MG63 (cell line): ENCODE measurements at regions not wholly inside any gene's neighbourhood (a gene's known extent, or its start where the extent isn't known, plus 50 kb on each side); places are given as distances from the start of the nearest gene placed in this dataset.
A peak's percentile ranks its signal among the peaks of the same experiment; 100 is the strongest.

Experiments
- DNase-seq: peaks from one replicate; pipeline ENCODE4 v3.0.0-alpha.2; 2020
- H3K27me3 ChIP-seq: fragments of 250-450 bp; sonication (Bioruptor Pico); 2 replicates; pipeline ENCODE4 v1.5.1; 2020; ENCODE audit warnings: mild to moderate bottlenecking, moderate library complexity
- H3K36me3 ChIP-seq: fragments of 250-450 bp; sonication (Bioruptor Pico); 2 replicates; pipeline ENCODE4 v1.5.1; 2020; ENCODE audit warnings: mild to moderate bottlenecking, moderate library complexity
- H3K4me3 ChIP-seq: fragments of 250-450 bp; sonication (Bioruptor Pico); 2 replicates; pipeline ENCODE4 v1.5.1; 2020; ENCODE audit warnings: mild to moderate bottlenecking, moderate library complexity
- H3K9me3 ChIP-seq: fragments of 250-450 bp; sonication (Bioruptor Pico); 2 replicates; pipeline ENCODE4 v1.5.1; 2020; ENCODE audit warnings: mild to moderate bottlenecking, moderate library complexity

- Histone ChIP-seq H3K27me3 (no peaks in the 10 kb centered on the region), H3K9me3 (no peaks in the 10 kb centered on the region), H3K36me3 (no peaks in the 10 kb centered on the region), H3K4me3 (no peak overlapping the region)
- DNase-seq, result no peak
Observed at GRCh38 chr4:3818371-3818770, 52.2 kb downstream of the ADRA2C start.

- Histone ChIP-seq H3K9me3 (no peaks in the 10 kb centered on the region), H3K36me3 (no peaks in the 10 kb centered on the region), H3K27me3 (no peaks in the 10 kb centered on the region), H3K4me3 (no peak overlapping the region)
- DNase-seq, result no peak
Observed at GRCh38 chr4:3819210-3819919, 53.2 kb downstream of the ADRA2C start.

- Histone ChIP-seq H3K27me3 (no peaks in the 10 kb centered on the region), H3K4me3 (no peak overlapping the region), H3K9me3 (no peaks in the 10 kb centered on the region), H3K36me3 (no peaks in the 10 kb centered on the region)
- no peak for DNase-seq
Observed at GRCh38 chr4:3820016-3820805, 54.0 kb downstream of the ADRA2C start.

GRCh38 chr4:3820806-3821579 is 54.8 kb downstream of the ADRA2C start:
- DNase-seq, result no peak
- no peaks in the 10 kb centered on the region for H3K36me3 ChIP-seq
- H3K27me3 ChIP-seq, result no peaks in the 10 kb centered on the region
- H3K9me3 ChIP-seq, result no peaks in the 10 kb centered on the region
- H3K4me3 ChIP-seq, result no peak overlapping the region

GRCh38 chr4:3821580-3822229 is 55.5 kb downstream of the ADRA2C start:
- H3K27me3 ChIP-seq, result no peaks in the 10 kb centered on the region
- no peak for DNase-seq
- no peaks in the 10 kb centered on the region for H3K9me3 ChIP-seq
- H3K4me3 ChIP-seq, result no peak overlapping the region
- no peaks in the 10 kb centered on the region for H3K36me3 ChIP-seq

GRCh38 chr4:3822230-3822947 is 56.2 kb downstream of the ADRA2C start:
- no peak for DNase-seq
- Histone ChIP-seq H3K27me3 (no peaks in the 10 kb centered on the region), H3K4me3 (no peak overlapping the region), H3K9me3 (no peaks in the 10 kb centered on the region), H3K36me3 (no peaks in the 10 kb centered on the region)

- Histone ChIP-seq H3K9me3 (no peaks in the 10 kb centered on the region), H3K4me3 (no peak overlapping the region), H3K27me3 (no peaks in the 10 kb centered on the region), H3K36me3 (no peaks in the 10 kb centered on the region)
- no peak for DNase-seq
Observed at GRCh38 chr4:3823496-3824341, 57.5 kb downstream of the ADRA2C start.

- DNase-seq, result no peak
- H3K27me3 ChIP-seq, result no peaks in the 10 kb centered on the region
- H3K9me3 ChIP-seq, result no peaks in the 10 kb centered on the region
- no peak overlapping the region for H3K4me3 ChIP-seq
- H3K36me3 ChIP-seq, result no peaks in the 10 kb centered on the region
Observed at GRCh38 chr4:3824521-3825270, 58.5 kb downstream of the ADRA2C start.

GRCh38 chr4:3825530-3825929 is 59.3 kb downstream of the ADRA2C start:
- no peak overlapping the region for H3K4me3 ChIP-seq
- no peaks in the 10 kb centered on the region for H3K36me3 ChIP-seq
- DNase-seq, result no peak
- H3K27me3 ChIP-seq, result no peaks in the 10 kb centered on the region
- H3K9me3 ChIP-seq, result no peaks in the 10 kb centered on the region

- no peaks in the 10 kb centered on the region for H3K9me3 ChIP-seq
- H3K4me3 ChIP-seq, result no peak overlapping the region
- peak; percentile 15 for DNase-seq
- no peaks in the 10 kb centered on the region for H3K36me3 ChIP-seq
- no peaks in the 10 kb centered on the region for H3K27me3 ChIP-seq
Observed at GRCh38 chr4:3826247-3827172, 60.3 kb downstream of the ADRA2C start.

GRCh38 chr4:3827616-3828492 is 61.7 kb downstream of the ADRA2C start:
- Histone ChIP-seq H3K36me3 (no peaks in the 10 kb centered on the region), H3K9me3 (no peaks in the 10 kb centered on the region), H3K4me3 (no peak overlapping the region), H3K27me3 (no peaks in the 10 kb centered on the region)
- DNase-seq, result peak; percentile 88

GRCh38 chr4:3828546-3828945 is 62.4 kb downstream of the ADRA2C start:
- no peak for DNase-seq
- no peak overlapping the region for H3K4me3 ChIP-seq
- H3K9me3 ChIP-seq, result no peaks in the 10 kb centered on the region
- H3K27me3 ChIP-seq, result no peaks in the 10 kb centered on the region
- H3K36me3 ChIP-seq, result no peaks in the 10 kb centered on the region

- Histone ChIP-seq H3K9me3 (no peaks in the 10 kb centered on the region), H3K27me3 (no peaks in the 10 kb centered on the region), H3K4me3 (no peak overlapping the region), H3K36me3 (no peaks in the 10 kb centered on the region)
- DNase-seq, result no peak
Observed at GRCh38 chr4:3829211-3829955, 63.2 kb downstream of the ADRA2C start.
